Naive thymus-derived CD4-positive, alpha-beta T cell (primary cell): ENCODE measurements at regions not wholly inside any gene's neighbourhood (a gene's known extent, or its start where the extent isn't known, plus 50 kb on each side); places are given as distances from the start of the nearest gene placed in this dataset.

Experiments
- ATAC-seq: fragments of 150-1000 bp; cut with Tn5 transposase; 2 replicates; pipeline ENCODE4 v1.10.0; 2021; ENCODE audit warnings: mild to moderate bottlenecking, moderate library complexity
- CTCF ChIA-PET: fragments of 350-600 bp; sonication (Branson Sonifier 250); formaldehyde crosslinking; loops from one replicate; lab custom pipeline; 2021; ENCODE audit warnings: antibody characterized with exemption; lab: Charles Lee
- POLR2A ChIA-PET: fragments of 350-600 bp; sonication (Branson Sonifier 250); formaldehyde crosslinking; loops from one replicate; lab custom pipeline; 2021; ENCODE audit warnings: antibody characterized with exemption, inconsistent platforms; lab: Charles Lee
- DNase-seq, 9 donors: peaks; one replicate each; pipeline versions ENCODE4 v3.0.0 to v3.0.0-alpha.2; 2020 to 2022; ENCODE audit warnings: mixed read lengths in 1 of 9
- H3K27ac ChIP-seq: one replicate; pipeline ENCODE4 v1.7.0; 2013; ENCODE audit warnings: mild to moderate bottlenecking, low read depth, low read length, moderate library complexity
- H3K27me3 ChIP-seq, 2 donors: one replicate each; pipeline ENCODE4 v1.7.0; 2013; ENCODE audit warnings: low read length in 2 of 2, mild to moderate bottlenecking in 2 of 2, moderate library complexity in 2 of 2; ENCODE audit not compliant: control insufficient read depth in 2 of 2, insufficient read depth in 2 of 2
- H3K36me3 ChIP-seq, 3 experiments: 1 replicate in 2 of 3; 2 replicates in 1 of 3; pipeline ENCODE4 v1.7.0; 2013; ENCODE audit warnings: low read length in 3 of 3, mild to moderate bottlenecking in 3 of 3, moderate library complexity in 1 of 3; ENCODE audit not compliant: insufficient read depth in 3 of 3, control insufficient read depth in 2 of 3
- H3K4me1 ChIP-seq, 2 donors: one replicate each; pipeline ENCODE4 v1.7.0; 2013; ENCODE audit warnings: low read length in 2 of 2, mild to moderate bottlenecking in 2 of 2, moderate library complexity in 1 of 2; ENCODE audit not compliant: control insufficient read depth in 2 of 2, insufficient read depth in 2 of 2
- H3K4me3 ChIP-seq: 2 replicates; pipeline ENCODE4 v1.7.0; 2013; ENCODE audit warnings: mild to moderate bottlenecking, low read length
- H3K9me3 ChIP-seq, 3 experiments: 1 replicate in 2 of 3; 2 replicates in 1 of 3; pipeline ENCODE4 v1.7.0; 2013; ENCODE audit warnings: low read length in 3 of 3; ENCODE audit not compliant: control insufficient read depth in 2 of 3
- H3K27ac Mint-ChIP-seq, 9 donors: one replicate each; pipeline ENCODE4 v1.8.0; 2020 to 2022; ENCODE audit warnings: mixed read lengths in 9 of 9, mild to moderate bottlenecking in 8 of 9, moderate library complexity in 5 of 9, inconsistent platforms in 2 of 9
- H3K27me3 Mint-ChIP-seq, 5 donors: one replicate each; pipeline ENCODE4 v1.8.0; 2021 to 2022; ENCODE audit warnings: mixed read lengths in 5 of 5, mild to moderate bottlenecking in 1 of 5
- H3K36me3 Mint-ChIP-seq, 5 donors: one replicate each; pipeline ENCODE4 v1.8.0; 2020 to 2022; ENCODE audit warnings: mixed read lengths in 5 of 5, mild to moderate bottlenecking in 3 of 5, inconsistent platforms in 1 of 5
- H3K4me1 Mint-ChIP-seq, 7 donors: one replicate each; pipeline ENCODE4 v1.8.0; 2020 to 2022; ENCODE audit warnings: mixed read lengths in 7 of 7, mild to moderate bottlenecking in 3 of 7, inconsistent platforms in 1 of 7
- H3K4me3 Mint-ChIP-seq, 10 donors: one replicate each; pipeline ENCODE4 v1.8.0; 2020 to 2022; ENCODE audit warnings: mild to moderate bottlenecking in 10 of 10, mixed read lengths in 10 of 10, moderate library complexity in 6 of 10, inconsistent platforms in 2 of 10
- H3K9me3 Mint-ChIP-seq, 11 donors: one replicate each; pipeline ENCODE4 v1.8.0; 2020 to 2022; ENCODE audit warnings: mixed read lengths in 11 of 11, mild to moderate bottlenecking in 4 of 11, inconsistent platforms in 1 of 11, moderate library complexity in 1 of 11
- intact Hi-C, 2 donors: fragments of 100-400 bp; cut with micrococcal nuclease; formaldehyde crosslinking; loops; one replicate each; pipeline ENCODE4 v1.15.1; 2023

GRCh38 chr3:90041995-90042394 is 934.6 kb downstream of the EPHA3 start:
- DNase-seq (no peak), ATAC-seq (no peak)
- H3K4me3 Mint-ChIP-seq = no peak overlapping the region
- H3K27ac Mint-ChIP-seq = no peak overlapping the region
- Histone ChIP-seq H3K27ac (no peak overlapping the region), H3K4me1 (no peaks in the 10 kb centered on the region), H3K27me3 (no peaks in the 10 kb centered on the region), H3K9me3 (no peaks in the 10 kb centered on the region), H3K36me3 (no peaks in the 10 kb centered on the region), H3K4me3 (no peak overlapping the region)
- ChIA-PET POLR2A (no interaction called here), CTCF (no interaction called here)
- H3K27me3 Mint-ChIP-seq = no peaks in the 10 kb centered on the region
- intact Hi-C loops = no loop called here
- H3K4me1 Mint-ChIP-seq = no peaks in the 10 kb centered on the region
- no peaks in the 10 kb centered on the region for H3K36me3 Mint-ChIP-seq
- peaks cover 0 to 26% (median 5%) of the 10 kb centered on the region in 11 donors for H3K9me3 Mint-ChIP-seq

- intact Hi-C loops = no loop called here
- Mint-ChIP-seq H3K36me3 (no peaks in the 10 kb centered on the region), H3K27ac (no peak overlapping the region), H3K4me3 (no peak overlapping the region), H3K4me1 (no peaks in the 10 kb centered on the region), H3K27me3 (no peaks in the 10 kb centered on the region), H3K9me3 (peaks cover 0 to 22% (median 5%) of the 10 kb centered on the region in 11 donors)
- POLR2A ChIA-PET = no interaction called here
- no peaks in the 10 kb centered on the region for H3K9me3 ChIP-seq
- ATAC-seq (no peak), DNase-seq (no peak)
- CTCF ChIA-PET = no interaction called here
- no peaks in the 10 kb centered on the region for H3K36me3 ChIP-seq
- no peaks in the 10 kb centered on the region for H3K27me3 ChIP-seq
- H3K4me1 ChIP-seq = no peaks in the 10 kb centered on the region
- no peak overlapping the region for H3K27ac ChIP-seq
- H3K4me3 ChIP-seq = no peak overlapping the region
These were observed 935.9 kb downstream of the EPHA3 start for GRCh38 chr3:90043287-90043686.

- intact Hi-C loops = no loop called here
- H3K27me3 ChIP-seq = no peaks in the 10 kb centered on the region
- Mint-ChIP-seq H3K36me3 (no peaks in the 10 kb centered on the region), H3K27ac (no peak overlapping the region), H3K9me3 (peaks cover 0 to 28% (median 6%) of the 10 kb centered on the region in 11 donors), H3K4me1 (no peaks in the 10 kb centered on the region), H3K27me3 (no peaks in the 10 kb centered on the region), H3K4me3 (no peak overlapping the region)
- H3K4me1 ChIP-seq = no peaks in the 10 kb centered on the region
- H3K4me3 ChIP-seq = no peak overlapping the region
- no peak overlapping the region for H3K27ac ChIP-seq
- H3K9me3 ChIP-seq = no peaks in the 10 kb centered on the region
- CTCF ChIA-PET = no interaction called here
- H3K36me3 ChIP-seq = no peaks in the 10 kb centered on the region
- ATAC-seq (no peak), DNase-seq (no peak)
- POLR2A ChIA-PET = no interaction called here
These were observed 936.8 kb downstream of the EPHA3 start for GRCh38 chr3:90044084-90044816.

GRCh38 chr3:90052425-90052950 is 945.1 kb downstream of the EPHA3 start:
- H3K4me3 ChIP-seq = no peak overlapping the region
- ChIA-PET POLR2A (no interaction called here), CTCF (interaction anchor here (0.6 kb wide), 1 partner anchor 363 kb away, joined by 4 read pairs; no protein-coding TSS in a partner anchor)
- no peaks in the 10 kb centered on the region for H3K36me3 ChIP-seq
- DNase-seq = no peak
- no peak for ATAC-seq
- intact Hi-C loops = no loop called here
- Mint-ChIP-seq H3K9me3 (peaks cover 0 to 22% (median 0%) of the 10 kb centered on the region in 11 donors), H3K4me3 (no peak overlapping the region), H3K4me1 (no peaks in the 10 kb centered on the region), H3K27me3 (no peaks in the 10 kb centered on the region), H3K36me3 (no peaks in the 10 kb centered on the region), H3K27ac (no peak overlapping the region)
- H3K9me3 ChIP-seq = no peaks in the 10 kb centered on the region
- no peaks in the 10 kb centered on the region for H3K4me1 ChIP-seq
- H3K27ac ChIP-seq = no peak overlapping the region
- H3K27me3 ChIP-seq = no peaks in the 10 kb centered on the region

GRCh38 chr3:90054311-90054710 is 946.9 kb downstream of the EPHA3 start:
- intact Hi-C loops = no loop called here
- Mint-ChIP-seq H3K4me3 (no peak overlapping the region), H3K27me3 (no peaks in the 10 kb centered on the region), H3K36me3 (no peaks in the 10 kb centered on the region), H3K4me1 (no peaks in the 10 kb centered on the region), H3K9me3 (peaks cover 0 to 26% (median 2%) of the 10 kb centered on the region in 11 donors), H3K27ac (no peak overlapping the region)
- CTCF ChIA-PET = no interaction called here
- DNase-seq (no peak), ATAC-seq (no peak)
- no peak overlapping the region for H3K4me3 ChIP-seq
- no peak overlapping the region for H3K27ac ChIP-seq
- no peaks in the 10 kb centered on the region for H3K9me3 ChIP-seq
- H3K4me1 ChIP-seq = no peaks in the 10 kb centered on the region
- no peaks in the 10 kb centered on the region for H3K27me3 ChIP-seq
- H3K36me3 ChIP-seq = no peaks in the 10 kb centered on the region
- POLR2A ChIA-PET = no interaction called here

GRCh38 chr3:90055666-90056065 is 948.2 kb downstream of the EPHA3 start:
- Mint-ChIP-seq H3K4me3 (no peak overlapping the region), H3K9me3 (peaks cover 0 to 27% (median 4%) of the 10 kb centered on the region in 11 donors), H3K4me1 (no peaks in the 10 kb centered on the region), H3K27me3 (no peaks in the 10 kb centered on the region), H3K27ac (no peak overlapping the region), H3K36me3 (no peaks in the 10 kb centered on the region)
- Histone ChIP-seq H3K9me3 (no peaks in the 10 kb centered on the region), H3K27me3 (no peaks in the 10 kb centered on the region), H3K4me3 (no peak overlapping the region), H3K4me1 (no peaks in the 10 kb centered on the region), H3K36me3 (no peaks in the 10 kb centered on the region), H3K27ac (no peak overlapping the region)
- ATAC-seq = no peak
- intact Hi-C loops = no loop called here
- ChIA-PET POLR2A (no interaction called here), CTCF (no interaction called here)
- DNase-seq = no peak
